ENCODE measurements at regions not wholly inside any gene's neighbourhood (a gene's known extent, or its start where the extent isn't known, plus 50 kb on each side); places are given as distances from the start of the nearest gene placed in this dataset.

- TF ChIP-seq JUND (IDR thresholded peaks at IDR 0.05; ENCODE audit: low read depth): no peak
- in situ Hi-C loops (cut with HindIII; ENCODE audit: low pct_unique_long_range_greater_than_20kb, low sequenced_read_pairs): no loop called here
- DNase-seq (ENCODE audit: low read depth in 1 of 2, low spot score in 1 of 2): no peak
These were observed 163.2 kb downstream of the DYRK2 start for GRCh38 chr12:67811437-67812361.

DNA sequence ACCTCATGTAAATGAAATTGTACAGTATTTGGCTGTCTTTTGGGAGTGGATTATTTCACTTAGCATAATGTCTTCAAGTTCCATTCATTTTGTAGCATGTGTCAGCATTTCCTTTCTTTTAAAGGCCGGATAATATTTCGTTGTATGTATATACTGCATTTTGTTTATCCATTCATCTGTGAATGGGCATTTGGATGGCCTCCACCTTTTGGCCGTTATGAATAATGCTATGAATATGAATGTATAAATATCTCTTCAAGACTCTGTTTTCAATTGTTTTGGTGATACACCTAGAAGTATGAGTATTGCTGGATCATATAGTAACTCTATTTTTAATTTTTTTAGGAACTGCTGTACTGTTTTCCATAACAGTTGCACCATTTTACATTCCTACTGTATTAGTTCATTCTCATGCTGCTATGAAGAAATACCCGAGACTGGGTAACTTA, 164.9 kb downstream of the DYRK2 start:
- in situ Hi-C loops (cut with HindIII; ENCODE audit: low pct_unique_long_range_greater_than_20kb, low sequenced_read_pairs): no loop called here
- DNase-seq (ENCODE audit: low read depth in 1 of 2, low spot score in 1 of 2): no peak
- TF ChIP-seq JUND (IDR thresholded peaks at IDR 0.05; ENCODE audit: low read depth): no peak

GRCh38 chr12:67816269-67816668, 167.7 kb downstream of the DYRK2 start:
- TF ChIP-seq JUND (IDR thresholded peaks at IDR 0.05; ENCODE audit: low read depth): no peak
- in situ Hi-C loops (cut with HindIII; ENCODE audit: low pct_unique_long_range_greater_than_20kb, low sequenced_read_pairs): no loop called here
- DNase-seq (ENCODE audit: low read depth in 1 of 2, low spot score in 1 of 2): no peak

GRCh38 chr12:67818459-67818903, 169.9 kb downstream of the DYRK2 start:
- in situ Hi-C loops (cut with HindIII; ENCODE audit: low pct_unique_long_range_greater_than_20kb, low sequenced_read_pairs): no loop called here
- TF ChIP-seq JUND (IDR thresholded peaks at IDR 0.05; ENCODE audit: low read depth): no peak
- no peak for DNase-seq (ENCODE audit: low read depth in 1 of 2, low spot score in 1 of 2)

GRCh38 chr12:67819902-67820301, 169.3 kb upstream of the IFNG-AS1 start:
- no peak for TF ChIP-seq JUND (IDR thresholded peaks at IDR 0.05; ENCODE audit: low read depth)
- in situ Hi-C loops (cut with HindIII; ENCODE audit: low pct_unique_long_range_greater_than_20kb, low sequenced_read_pairs): no loop called here
- DNase-seq (ENCODE audit: low read depth in 1 of 2, low spot score in 1 of 2): no peak

- DNase-seq (ENCODE audit: low read depth in 1 of 2, low spot score in 1 of 2): no peak
- in situ Hi-C loops (cut with HindIII; ENCODE audit: low pct_unique_long_range_greater_than_20kb, low sequenced_read_pairs): no loop called here
- no peak for TF ChIP-seq JUND (IDR thresholded peaks at IDR 0.05; ENCODE audit: low read depth)
These were observed 168.6 kb upstream of the IFNG-AS1 start for GRCh38 chr12:67820694-67821093.

DNA sequence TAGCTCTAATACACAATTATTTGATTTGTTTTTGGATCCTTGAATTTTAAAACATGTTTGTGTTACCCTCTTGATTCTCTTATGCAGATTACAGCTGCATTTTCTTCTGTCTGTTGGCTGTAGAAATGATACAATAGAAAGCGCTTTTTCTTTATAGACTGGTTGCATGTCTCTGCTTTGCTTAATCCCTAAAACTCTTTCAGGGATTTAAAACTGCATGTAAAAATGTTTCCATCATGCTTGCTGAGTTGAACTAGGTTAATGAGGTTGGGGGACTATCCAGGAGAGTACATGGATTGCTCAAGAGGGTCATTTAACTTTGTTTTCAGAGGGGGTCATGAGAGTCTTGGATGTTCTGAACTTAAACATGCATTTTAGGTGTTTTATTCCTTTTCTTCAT, 166.4 kb upstream of the IFNG-AS1 start:
- in situ Hi-C loops (cut with HindIII; ENCODE audit: low pct_unique_long_range_greater_than_20kb, low sequenced_read_pairs): no loop called here
- DNase-seq (ENCODE audit: low read depth in 1 of 2, low spot score in 1 of 2): no peak
- TF ChIP-seq JUND (IDR thresholded peaks at IDR 0.05; ENCODE audit: low read depth): no peak

DNA sequence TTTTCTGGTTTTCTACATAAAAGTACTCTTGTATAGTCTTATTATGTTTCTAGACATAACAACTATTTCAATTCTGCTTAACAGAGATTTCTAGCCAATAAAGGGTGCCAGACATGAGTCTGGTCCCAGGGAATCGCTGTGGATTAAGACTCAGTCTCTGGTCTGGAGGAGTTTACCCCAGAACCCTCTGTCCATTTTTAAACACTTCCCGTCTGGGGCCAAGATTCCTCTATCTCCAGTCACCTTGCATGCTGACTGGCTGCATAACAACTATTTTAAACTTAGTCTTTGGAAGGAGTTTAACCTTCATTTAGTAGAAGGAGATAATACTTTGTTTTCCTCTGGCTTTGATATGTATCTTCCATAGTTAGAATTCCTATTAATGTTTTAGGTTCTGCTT, 163.1 kb upstream of the IFNG-AS1 start:
- in situ Hi-C loops (cut with HindIII; ENCODE audit: low pct_unique_long_range_greater_than_20kb, low sequenced_read_pairs): no loop called here
- TF ChIP-seq JUND (IDR thresholded peaks at IDR 0.05; ENCODE audit: low read depth): no peak
- no peak for DNase-seq (ENCODE audit: low read depth in 1 of 2, low spot score in 1 of 2)

GRCh38 chr12:67826946-67827720, 162.1 kb upstream of the IFNG-AS1 start:
- TF ChIP-seq JUND (IDR thresholded peaks at IDR 0.05; ENCODE audit: low read depth): no peak
- in situ Hi-C loops (cut with HindIII; ENCODE audit: low pct_unique_long_range_greater_than_20kb, low sequenced_read_pairs): no loop called here
- no peak for DNase-seq (ENCODE audit: low read depth in 1 of 2, low spot score in 1 of 2)

GRCh38 chr12:67827820-67828383, 161.3 kb upstream of the IFNG-AS1 start:
- DNase-seq (ENCODE audit: low read depth in 1 of 2, low spot score in 1 of 2): no peak
- no peak for TF ChIP-seq JUND (IDR thresholded peaks at IDR 0.05; ENCODE audit: low read depth)
- in situ Hi-C loops (cut with HindIII; ENCODE audit: low pct_unique_long_range_greater_than_20kb, low sequenced_read_pairs): no loop called here

- no peak for DNase-seq (ENCODE audit: low read depth in 1 of 2, low spot score in 1 of 2)
- in situ Hi-C loops (cut with HindIII; ENCODE audit: low pct_unique_long_range_greater_than_20kb, low sequenced_read_pairs): no loop called here
- no peak for TF ChIP-seq JUND (IDR thresholded peaks at IDR 0.05; ENCODE audit: low read depth)
These were observed 159.4 kb upstream of the IFNG-AS1 start for GRCh38 chr12:67829896-67830295.

DNA sequence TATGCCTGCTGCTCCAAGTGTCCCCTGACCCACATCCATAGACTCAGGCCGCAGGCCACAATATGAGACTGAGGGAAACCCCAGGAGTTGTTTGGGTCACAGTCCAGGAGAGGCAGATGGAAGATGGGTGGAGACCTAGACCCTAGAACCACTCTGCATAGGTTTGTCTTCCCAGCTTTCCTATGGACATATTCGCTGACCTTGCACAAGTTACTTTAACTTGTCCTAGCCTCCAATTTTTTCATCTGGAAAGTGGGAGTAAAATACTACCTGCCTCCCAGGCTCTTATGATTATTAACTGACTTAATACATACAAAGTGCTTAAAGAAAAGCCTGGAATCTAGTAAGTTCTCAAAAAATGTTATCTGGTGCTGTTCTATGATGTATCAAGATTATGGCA, 157.1 kb upstream of the IFNG-AS1 start:
- TF ChIP-seq JUND (IDR thresholded peaks at IDR 0.05; ENCODE audit: low read depth): no peak
- no peak for DNase-seq (ENCODE audit: low read depth in 1 of 2, low spot score in 1 of 2)
- in situ Hi-C loops (cut with HindIII; ENCODE audit: low pct_unique_long_range_greater_than_20kb, low sequenced_read_pairs): no loop called here

DNA sequence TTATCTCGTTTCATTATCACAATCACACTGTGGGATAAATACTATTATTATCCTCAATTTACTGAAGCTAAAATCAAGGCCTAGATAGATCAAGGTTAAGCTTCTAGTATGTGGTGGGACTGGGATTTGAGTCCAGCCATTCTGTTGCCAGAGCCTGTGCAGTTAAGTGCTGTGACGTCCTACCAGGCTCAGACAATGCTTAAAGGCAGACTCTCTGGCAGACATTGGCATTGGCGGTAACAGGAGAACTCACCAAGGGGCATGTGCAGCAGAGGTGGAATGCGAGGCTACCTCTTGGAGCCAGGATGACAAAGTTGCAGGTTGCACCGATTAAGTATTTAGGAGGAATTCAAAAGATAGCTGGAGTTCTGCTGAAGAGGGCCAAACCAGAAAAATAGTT, 155.6 kb upstream of the IFNG-AS1 start:
- no peak for DNase-seq (ENCODE audit: low read depth in 1 of 2, low spot score in 1 of 2)
- TF ChIP-seq JUND (IDR thresholded peaks at IDR 0.05; ENCODE audit: low read depth): no peak
- in situ Hi-C loops (cut with HindIII; ENCODE audit: low pct_unique_long_range_greater_than_20kb, low sequenced_read_pairs): no loop called here
